ENCODE measurements at regions not wholly inside any gene's neighbourhood (a gene's known extent, or its start where the extent isn't known, plus 50 kb on each side); places are given as distances from the start of the nearest gene placed in this dataset.

DNA sequence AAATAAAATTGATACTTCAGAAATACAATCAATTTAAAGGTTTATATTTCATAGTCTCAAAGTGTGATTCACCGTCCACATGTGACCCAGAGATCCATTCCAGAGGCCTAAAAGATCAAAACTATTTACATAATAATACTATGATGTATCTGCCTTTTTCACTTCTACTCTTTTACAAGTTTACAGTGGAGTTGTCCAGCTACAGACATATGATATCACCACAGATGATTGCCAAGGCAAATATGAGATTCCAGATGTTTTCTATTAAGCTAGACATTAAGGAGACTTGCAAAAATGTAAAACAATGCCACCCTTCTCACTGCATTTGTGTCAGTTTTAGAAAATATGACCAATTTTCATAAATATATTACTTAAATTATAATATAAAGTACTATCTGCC lies 443.7 kb downstream of the GJA1 start:
- Histone ChIP-seq H3K27ac (no peak overlapping the region), H3K9me3 (no peaks in the 10 kb centered on the region), H3K36me3 (no peaks in the 10 kb centered on the region), H3K4me1 (peaks cover 0 to 9% of the 10 kb centered on the region in 2 donors), H3K27me3 (no peaks in the 10 kb centered on the region), H3K4me3 (no peak overlapping the region)
- DNase-seq (ENCODE audit: low spot score in 2 of 2): no peak
- intact Hi-C loops (cut with DNase I): no loop called here
- TF ChIP-seq, protein P1, sequence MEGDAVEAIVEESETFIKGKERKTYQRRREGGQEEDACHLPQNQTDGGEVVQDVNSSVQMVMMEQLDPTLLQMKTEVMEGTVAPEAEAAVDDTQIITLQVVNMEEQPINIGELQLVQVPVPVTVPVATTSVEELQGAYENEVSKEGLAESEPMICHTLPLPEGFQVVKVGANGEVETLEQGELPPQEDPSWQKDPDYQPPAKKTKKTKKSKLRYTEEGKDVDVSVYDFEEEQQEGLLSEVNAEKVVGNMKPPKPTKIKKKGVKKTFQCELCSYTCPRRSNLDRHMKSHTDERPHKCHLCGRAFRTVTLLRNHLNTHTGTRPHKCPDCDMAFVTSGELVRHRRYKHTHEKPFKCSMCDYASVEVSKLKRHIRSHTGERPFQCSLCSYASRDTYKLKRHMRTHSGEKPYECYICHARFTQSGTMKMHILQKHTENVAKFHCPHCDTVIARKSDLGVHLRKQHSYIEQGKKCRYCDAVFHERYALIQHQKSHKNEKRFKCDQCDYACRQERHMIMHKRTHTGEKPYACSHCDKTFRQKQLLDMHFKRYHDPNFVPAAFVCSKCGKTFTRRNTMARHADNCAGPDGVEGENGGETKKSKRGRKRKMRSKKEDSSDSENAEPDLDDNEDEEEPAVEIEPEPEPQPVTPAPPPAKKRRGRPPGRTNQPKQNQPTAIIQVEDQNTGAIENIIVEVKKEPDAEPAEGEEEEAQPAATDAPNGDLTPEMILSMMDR (IDR thresholded peaks at IDR 0.05): no peak

DNA sequence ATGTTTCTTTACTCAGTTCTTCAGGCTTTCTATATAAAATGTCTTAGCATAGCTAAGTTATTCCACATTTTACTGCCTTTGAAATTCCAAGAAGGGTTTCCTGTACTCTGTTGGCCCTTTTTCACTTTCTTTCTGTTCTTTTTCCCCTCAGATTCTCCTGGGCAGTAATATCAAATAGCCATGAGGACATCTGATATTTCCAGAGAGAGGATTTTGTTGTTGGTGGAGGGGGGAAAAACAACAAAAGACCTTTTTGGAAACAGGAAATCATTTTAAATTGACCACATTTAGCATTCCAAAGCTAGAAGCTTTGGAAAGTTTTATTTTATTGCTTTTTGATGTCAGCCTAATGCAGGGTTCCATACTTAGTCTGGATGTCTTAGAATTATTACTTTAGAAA lies 445.4 kb downstream of the GJA1 start:
- DNase-seq (ENCODE audit: low spot score in 2 of 2): no peak
- no peak overlapping the region for H3K4me3 ChIP-seq
- H3K36me3 ChIP-seq: no peaks in the 10 kb centered on the region
- intact Hi-C loops (cut with DNase I): no loop called here
- TF ChIP-seq, protein P1 (IDR thresholded peaks at IDR 0.05): no peak
- peaks cover 0 to 9% of the 10 kb centered on the region in 2 donors for H3K4me1 ChIP-seq
- no peak overlapping the region for H3K27ac ChIP-seq
- H3K27me3 ChIP-seq: no peaks in the 10 kb centered on the region
- H3K9me3 ChIP-seq: no peaks in the 10 kb centered on the region

GRCh38 chr6:121881974-121882667 lies 446.7 kb downstream of the GJA1 start:
- Histone ChIP-seq H3K27ac (no peak overlapping the region), H3K9me3 (no peaks in the 10 kb centered on the region), H3K4me1 (peaks cover 0 to 9% of the 10 kb centered on the region in 2 donors), H3K27me3 (no peaks in the 10 kb centered on the region), H3K4me3 (no peak overlapping the region), H3K36me3 (no peaks in the 10 kb centered on the region)
- TF ChIP-seq, protein P1 (IDR thresholded peaks at IDR 0.05): no peak
- DNase-seq (ENCODE audit: low spot score in 2 of 2): no peak
- intact Hi-C loops (cut with DNase I): no loop called here

DNA sequence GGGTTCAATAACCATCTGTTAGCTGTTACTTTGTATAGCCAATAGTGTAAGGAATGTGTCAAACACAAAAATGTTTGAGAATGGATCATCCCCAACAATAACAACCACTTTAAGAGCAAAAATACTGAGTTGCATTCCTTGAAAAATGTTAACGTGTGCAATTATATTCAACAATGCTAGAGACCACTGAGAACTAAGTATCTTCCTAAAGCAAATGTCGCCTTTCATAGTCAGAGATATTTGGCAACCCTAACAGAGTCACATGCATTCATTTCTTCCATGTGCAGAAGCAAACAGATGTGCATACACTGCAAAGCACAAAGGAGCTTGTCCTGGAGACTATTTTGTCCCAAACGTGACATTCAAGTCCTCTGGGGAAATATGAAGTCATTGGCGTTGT lies 448.6 kb downstream of the GJA1 start:
- Histone ChIP-seq H3K27ac (no peak overlapping the region), H3K9me3 (no peaks in the 10 kb centered on the region), H3K36me3 (no peaks in the 10 kb centered on the region), H3K4me3 (no peak overlapping the region), H3K4me1 (peaks cover 0 to 9% of the 10 kb centered on the region in 2 donors), H3K27me3 (no peaks in the 10 kb centered on the region)
- DNase-seq (ENCODE audit: low spot score in 2 of 2): no peak
- intact Hi-C loops (cut with DNase I): no loop called here
- TF ChIP-seq, protein P1 (IDR thresholded peaks at IDR 0.05): no peak

GRCh38 chr6:121884620-121885019 lies 449.2 kb downstream of the GJA1 start:
- no peaks in the 10 kb centered on the region for H3K36me3 ChIP-seq
- no peak overlapping the region for H3K4me3 ChIP-seq
- intact Hi-C loops (cut with DNase I): no loop called here
- TF ChIP-seq, protein P1 (IDR thresholded peaks at IDR 0.05): no peak
- no peak overlapping the region for H3K27ac ChIP-seq
- no peaks in the 10 kb centered on the region for H3K9me3 ChIP-seq
- DNase-seq (ENCODE audit: low spot score in 2 of 2): no peak
- no peaks in the 10 kb centered on the region for H3K27me3 ChIP-seq
- H3K4me1 ChIP-seq: peaks cover 0 to 9% of the 10 kb centered on the region in 2 donors

Data from ascending aorta (tissue), 2 donors.